Neuron (in vitro differentiated cells): ENCODE measurements at regions not wholly inside any gene's neighbourhood (a gene's known extent, or its start where the extent isn't known, plus 50 kb on each side); places are given as distances from the start of the nearest gene placed in this dataset.

Experiments used
- H2AFZ ChIP-seq: one replicate; pipeline ENCODE4 v1.6.1; 2013; ENCODE audit warnings: low read depth, mild to moderate bottlenecking, inconsistent platforms, low read length, moderate library complexity
- H3K27me3 ChIP-seq: one replicate; pipeline ENCODE4 v1.6.1; 2013; ENCODE audit warnings: low read length; ENCODE audit not compliant: insufficient read depth
- H3K36me3 ChIP-seq: one replicate; pipeline ENCODE4 v1.6.1; 2013; ENCODE audit warnings: low read length; ENCODE audit not compliant: insufficient read depth
- H3K4me1 ChIP-seq: one replicate; pipeline ENCODE4 v1.6.1; 2013; ENCODE audit warnings: low read length; ENCODE audit not compliant: insufficient read depth
- H3K4me3 ChIP-seq: 2 replicates; pipeline ENCODE4 v1.5.1; 2013; ENCODE audit warnings: mild to moderate bottlenecking, low read length, moderate library complexity
- H3K9me3 ChIP-seq: one replicate; pipeline ENCODE4 v1.6.1; 2013; ENCODE audit warnings: low read length

GRCh38 chr18:61989138-61989537, 96.3 kb upstream of the RNF152 start:
- no peaks in the 10 kb centered on the region for H3K4me1 ChIP-seq
- no peak overlapping the region for H2AFZ ChIP-seq
- no peaks in the 10 kb centered on the region for H3K36me3 ChIP-seq
- no peaks in the 10 kb centered on the region for H3K9me3 ChIP-seq
- H3K27me3 ChIP-seq, result no peaks in the 10 kb centered on the region
- H3K4me3 ChIP-seq, result no peak overlapping the region

GRCh38 chr18:61988100-61988499, 95.3 kb upstream of the RNF152 start:
- H3K36me3 ChIP-seq, result no peaks in the 10 kb centered on the region
- no peaks in the 10 kb centered on the region for H3K4me1 ChIP-seq
- no peaks in the 10 kb centered on the region for H3K27me3 ChIP-seq
- H3K9me3 ChIP-seq, result no peaks in the 10 kb centered on the region
- H2AFZ ChIP-seq, result no peak overlapping the region
- no peak overlapping the region for H3K4me3 ChIP-seq

GRCh38 chr18:61985681-61986080, 92.9 kb upstream of the RNF152 start:
- H3K4me1 ChIP-seq, result no peaks in the 10 kb centered on the region
- no peaks in the 10 kb centered on the region for H3K27me3 ChIP-seq
- no peak overlapping the region for H3K4me3 ChIP-seq
- H3K36me3 ChIP-seq, result no peaks in the 10 kb centered on the region
- H3K9me3 ChIP-seq, result no peaks in the 10 kb centered on the region
- H2AFZ ChIP-seq, result no peak overlapping the region

GRCh38 chr18:61984349-61984748, 91.5 kb upstream of the RNF152 start:
- Histone ChIP-seq H3K36me3 (no peaks in the 10 kb centered on the region), H3K9me3 (no peaks in the 10 kb centered on the region), H3K4me3 (no peak overlapping the region), H3K27me3 (no peaks in the 10 kb centered on the region), H3K4me1 (no peaks in the 10 kb centered on the region), H2AFZ (no peak overlapping the region)

GRCh38 chr18:61982475-61982874, 89.7 kb upstream of the RNF152 start:
- Histone ChIP-seq H3K9me3 (no peaks in the 10 kb centered on the region), H3K36me3 (no peaks in the 10 kb centered on the region), H3K27me3 (no peaks in the 10 kb centered on the region), H2AFZ (no peak overlapping the region), H3K4me1 (peaks cover 3% of the 10 kb centered on the region), H3K4me3 (no peak overlapping the region)

- no peaks in the 10 kb centered on the region for H3K36me3 ChIP-seq
- peaks cover 3% of the 10 kb centered on the region for H3K4me1 ChIP-seq
- H3K4me3 ChIP-seq, result no peak overlapping the region
- no peaks in the 10 kb centered on the region for H3K9me3 ChIP-seq
- H3K27me3 ChIP-seq, result no peaks in the 10 kb centered on the region
- H2AFZ ChIP-seq, result no peak overlapping the region
These were observed 87.5 kb upstream of the RNF152 start for GRCh38 chr18:61980355-61980754.

GRCh38 chr18:61975526-61976326, 82.9 kb upstream of the RNF152 start:
- Histone ChIP-seq H3K36me3 (no peaks in the 10 kb centered on the region), H3K4me1 (peaks cover 13% of the 10 kb centered on the region), H3K9me3 (no peaks in the 10 kb centered on the region), H2AFZ (no peak overlapping the region), H3K4me3 (no peak overlapping the region), H3K27me3 (no peaks in the 10 kb centered on the region)

- H3K36me3 ChIP-seq, result no peaks in the 10 kb centered on the region
- H3K4me3 ChIP-seq, result no peak overlapping the region
These were observed 80.7 kb upstream of the RNF152 start for GRCh38 chr18:61973273-61974115.

GRCh38 chr18:61972389-61973264, 79.8 kb upstream of the RNF152 start:
- Histone ChIP-seq H3K4me3 (no peak overlapping the region), H2AFZ (no peak overlapping the region)

More at GRCh38 chr18:61973273-61974115, 80.7 kb upstream of the RNF152 start:
- no peaks in the 10 kb centered on the region for H3K9me3 ChIP-seq
- H3K27me3 ChIP-seq, result no peaks in the 10 kb centered on the region
- peaks cover 13% of the 10 kb centered on the region for H3K4me1 ChIP-seq
- no peak overlapping the region for H2AFZ ChIP-seq

GRCh38 chr18:61967252-61967891, 74.6 kb upstream of the RNF152 start:
- H3K9me3 ChIP-seq, result no peaks in the 10 kb centered on the region
- H2AFZ ChIP-seq, result no peak overlapping the region
- no peaks in the 10 kb centered on the region for H3K36me3 ChIP-seq
- H3K27me3 ChIP-seq, result no peaks in the 10 kb centered on the region
- no peaks in the 10 kb centered on the region for H3K4me1 ChIP-seq
- H3K4me3 ChIP-seq, result no peak overlapping the region

More at GRCh38 chr18:61972389-61973264, 79.8 kb upstream of the RNF152 start:
- no peaks in the 10 kb centered on the region for H3K9me3 ChIP-seq
- no peaks in the 10 kb centered on the region for H3K36me3 ChIP-seq
- peaks cover 10% of the 10 kb centered on the region for H3K4me1 ChIP-seq
- no peaks in the 10 kb centered on the region for H3K27me3 ChIP-seq

GRCh38 chr18:61965311-61965710, 72.5 kb upstream of the RNF152 start:
- Histone ChIP-seq H3K4me1 (no peaks in the 10 kb centered on the region), H3K9me3 (no peaks in the 10 kb centered on the region), H3K4me3 (no peak overlapping the region), H3K36me3 (no peaks in the 10 kb centered on the region), H2AFZ (no peak overlapping the region), H3K27me3 (no peaks in the 10 kb centered on the region)

- Histone ChIP-seq H3K36me3 (no peaks in the 10 kb centered on the region), H3K9me3 (no peaks in the 10 kb centered on the region), H3K4me3 (no peak overlapping the region), H3K4me1 (no peaks in the 10 kb centered on the region), H2AFZ (no peak overlapping the region), H3K27me3 (no peaks in the 10 kb centered on the region)
These were observed 71.8 kb upstream of the RNF152 start for GRCh38 chr18:61964616-61965015.
